Omental fat pad (tissue), 3 donors: ENCODE measurements at regions not wholly inside any gene's neighbourhood (a gene's known extent, or its start where the extent isn't known, plus 50 kb on each side); places are given as distances from the start of the nearest gene placed in this dataset.

Source experiments
- ATAC-seq: fragments of 150-250 bp; one replicate; pipeline ENCODE4 v1.9.1; 2016; ENCODE audit warnings: mild to moderate bottlenecking, moderate library complexity; ENCODE audit not compliant: low FRiP score
- DNase-seq: peaks from one replicate; pipeline ENCODE4 v3.0.0-alpha.2; 2019; ENCODE audit warnings: low spot score
- TF ChIP-seq, protein P1 (sequence below), 3 donors: fragments of 450-650 bp; IDR thresholded peaks; one replicate each; pipeline ENCODE4 v1.5.1; 2016 to 2017; ENCODE audit warnings: antibody characterized with exemption in 3 of 3, mild to moderate bottlenecking in 3 of 3, moderate library complexity in 2 of 3

DNA sequence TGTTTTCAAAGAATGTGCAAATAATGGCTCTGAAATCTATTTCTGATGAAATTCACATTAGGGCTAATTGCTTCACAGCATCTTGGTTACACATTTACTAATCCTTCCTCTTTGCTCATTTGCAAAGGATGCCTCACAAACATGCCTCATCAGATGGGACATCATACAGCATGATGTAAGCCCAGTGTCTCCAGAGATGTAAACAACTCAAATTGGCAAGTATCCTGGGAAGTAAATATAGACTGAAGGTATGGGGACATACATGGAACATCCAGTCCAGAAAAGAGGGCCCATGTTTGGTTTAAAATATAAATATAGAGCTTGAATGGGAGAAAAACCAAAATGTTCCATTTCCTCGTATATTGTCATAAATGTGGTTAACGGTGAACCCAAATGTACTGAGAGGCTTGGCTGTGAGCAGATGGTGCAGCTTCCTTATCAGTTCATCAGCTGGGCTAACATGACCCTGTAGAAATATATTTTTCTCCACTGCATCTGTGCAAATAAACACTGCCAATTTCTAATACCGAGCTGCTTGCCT lies 142.9 kb upstream of the NUDT7 start:
- DNase-seq (no peak), ATAC-seq (no peak)
- TF ChIP-seq, protein P1, sequence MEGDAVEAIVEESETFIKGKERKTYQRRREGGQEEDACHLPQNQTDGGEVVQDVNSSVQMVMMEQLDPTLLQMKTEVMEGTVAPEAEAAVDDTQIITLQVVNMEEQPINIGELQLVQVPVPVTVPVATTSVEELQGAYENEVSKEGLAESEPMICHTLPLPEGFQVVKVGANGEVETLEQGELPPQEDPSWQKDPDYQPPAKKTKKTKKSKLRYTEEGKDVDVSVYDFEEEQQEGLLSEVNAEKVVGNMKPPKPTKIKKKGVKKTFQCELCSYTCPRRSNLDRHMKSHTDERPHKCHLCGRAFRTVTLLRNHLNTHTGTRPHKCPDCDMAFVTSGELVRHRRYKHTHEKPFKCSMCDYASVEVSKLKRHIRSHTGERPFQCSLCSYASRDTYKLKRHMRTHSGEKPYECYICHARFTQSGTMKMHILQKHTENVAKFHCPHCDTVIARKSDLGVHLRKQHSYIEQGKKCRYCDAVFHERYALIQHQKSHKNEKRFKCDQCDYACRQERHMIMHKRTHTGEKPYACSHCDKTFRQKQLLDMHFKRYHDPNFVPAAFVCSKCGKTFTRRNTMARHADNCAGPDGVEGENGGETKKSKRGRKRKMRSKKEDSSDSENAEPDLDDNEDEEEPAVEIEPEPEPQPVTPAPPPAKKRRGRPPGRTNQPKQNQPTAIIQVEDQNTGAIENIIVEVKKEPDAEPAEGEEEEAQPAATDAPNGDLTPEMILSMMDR (IDR thresholded peaks at IDR 0.05), result no peak

DNA sequence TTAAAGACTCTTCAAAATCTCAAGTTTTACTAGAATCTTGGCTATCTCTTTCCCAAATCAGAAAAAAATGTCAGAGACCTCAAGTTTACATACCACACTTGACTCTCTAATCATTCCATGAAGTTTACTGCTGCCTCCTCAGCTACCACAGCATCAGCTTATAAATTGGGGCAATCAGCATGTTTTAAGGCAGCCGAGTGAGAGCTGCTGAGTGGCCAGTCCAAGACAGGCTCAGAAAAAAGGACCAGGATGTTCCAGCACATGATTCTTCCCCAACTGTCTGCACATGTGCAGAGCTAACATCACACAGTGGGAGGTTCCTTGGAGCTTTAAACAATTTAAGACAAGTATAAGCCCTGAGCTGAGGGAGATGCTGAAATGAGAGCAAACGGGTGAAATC lies 140.6 kb upstream of the NUDT7 start:
- DNase-seq (no peak), ATAC-seq (no peak)
- TF ChIP-seq, protein P1 (IDR thresholded peaks at IDR 0.05), result no peak

DNA sequence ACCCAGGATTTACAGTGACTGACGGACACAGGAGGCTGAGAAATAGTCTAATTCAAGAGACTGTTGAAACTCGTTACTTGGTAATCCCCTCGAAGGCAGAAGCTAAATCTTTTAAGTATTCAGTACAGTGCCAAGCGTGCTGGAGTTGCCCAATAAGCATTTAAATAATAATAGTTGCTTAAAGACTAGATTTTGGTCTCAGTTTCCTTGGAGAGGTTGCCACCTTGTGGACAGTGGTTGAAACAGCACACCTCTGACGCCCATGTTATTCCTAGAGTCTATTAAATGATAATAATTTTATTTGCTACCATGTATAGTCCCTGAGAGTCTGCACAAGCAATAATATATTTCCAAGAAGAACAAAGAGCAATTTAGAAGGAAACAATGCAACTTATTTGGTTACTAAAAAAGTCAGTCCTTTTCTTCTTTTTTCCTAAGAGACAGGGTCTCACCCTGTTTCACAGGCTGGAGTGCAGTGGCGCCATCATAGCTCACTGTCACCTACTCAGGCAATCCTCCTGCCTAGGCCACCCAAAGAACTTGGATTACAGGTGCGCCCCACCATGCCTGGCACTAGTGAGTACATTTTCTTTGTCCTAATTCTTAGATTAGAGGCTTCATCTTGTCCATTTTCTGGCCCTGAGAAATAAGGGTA lies 138.0 kb upstream of the NUDT7 start:
- TF ChIP-seq, protein P1 (IDR thresholded peaks at IDR 0.05), result peak in 2 of 3 donors; percentile 18 to 74
- ATAC-seq (peak; percentile 52), DNase-seq (no peak)

DNA sequence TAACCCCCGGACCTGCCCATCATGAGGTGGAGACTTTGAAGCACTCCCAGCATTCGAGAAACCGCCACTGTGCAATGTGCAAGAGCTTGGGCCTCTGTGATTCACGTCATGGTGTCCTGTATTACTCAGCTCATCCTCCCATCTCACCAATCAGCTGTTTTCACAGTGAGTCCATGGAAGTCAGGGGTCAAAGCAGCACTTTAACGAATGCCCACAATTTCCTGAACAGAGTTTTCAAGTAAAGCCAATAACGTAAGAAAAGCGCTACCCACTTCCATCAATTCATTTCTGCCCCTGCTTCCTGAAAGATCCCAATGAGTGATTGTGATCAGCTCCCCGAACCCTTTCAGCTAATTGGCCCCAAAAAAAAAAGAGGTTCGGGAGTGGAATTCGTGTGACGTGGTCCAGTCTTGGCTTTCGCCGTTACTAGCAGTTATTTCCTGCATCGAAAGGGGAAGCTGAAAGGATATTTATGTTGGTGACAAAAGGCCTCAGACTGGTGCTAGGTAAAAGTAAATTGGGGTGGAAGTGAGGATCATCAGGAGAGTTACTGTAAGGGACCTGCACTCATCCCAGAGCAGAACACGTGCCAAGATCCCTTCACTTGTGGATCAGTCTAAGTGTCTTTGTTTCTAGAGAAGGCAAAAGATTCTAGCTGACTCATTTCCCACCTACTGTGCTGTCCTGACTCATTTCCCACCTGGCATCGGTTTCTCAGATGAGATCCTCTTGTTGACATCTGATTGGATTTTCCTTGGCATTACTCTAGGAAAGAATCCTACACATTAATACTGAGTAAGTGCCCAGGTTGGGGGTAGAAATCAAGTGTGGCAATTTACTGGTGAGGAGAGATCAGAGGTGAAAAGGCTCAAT lies 136.7 kb upstream of the NUDT7 start:
- DNase-seq (no peak), ATAC-seq (peak; percentile 53)
- TF ChIP-seq, protein P1 (IDR thresholded peaks at IDR 0.05), result no peak

DNA sequence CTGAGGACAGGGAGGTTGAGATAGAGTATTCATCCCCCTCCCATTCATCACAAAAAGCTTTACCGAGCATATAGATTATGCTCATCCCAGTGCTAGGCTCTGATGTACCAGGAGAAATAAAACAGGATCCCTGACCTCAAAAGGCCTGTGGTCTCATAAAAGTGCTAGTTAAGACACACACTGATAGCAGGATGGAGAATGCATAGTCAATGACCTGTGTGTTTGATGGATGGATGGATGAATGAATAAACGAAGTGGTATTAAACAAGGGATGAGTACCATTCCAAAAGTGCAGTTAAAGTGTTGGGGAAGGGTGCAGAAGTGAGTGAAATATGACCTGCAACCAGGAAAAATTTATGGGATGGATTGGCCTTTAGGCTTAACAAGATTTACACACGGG lies 133.9 kb upstream of the NUDT7 start:
- ATAC-seq (no peak), DNase-seq (no peak)
- TF ChIP-seq, protein P1 (IDR thresholded peaks at IDR 0.05), result no peak

DNA sequence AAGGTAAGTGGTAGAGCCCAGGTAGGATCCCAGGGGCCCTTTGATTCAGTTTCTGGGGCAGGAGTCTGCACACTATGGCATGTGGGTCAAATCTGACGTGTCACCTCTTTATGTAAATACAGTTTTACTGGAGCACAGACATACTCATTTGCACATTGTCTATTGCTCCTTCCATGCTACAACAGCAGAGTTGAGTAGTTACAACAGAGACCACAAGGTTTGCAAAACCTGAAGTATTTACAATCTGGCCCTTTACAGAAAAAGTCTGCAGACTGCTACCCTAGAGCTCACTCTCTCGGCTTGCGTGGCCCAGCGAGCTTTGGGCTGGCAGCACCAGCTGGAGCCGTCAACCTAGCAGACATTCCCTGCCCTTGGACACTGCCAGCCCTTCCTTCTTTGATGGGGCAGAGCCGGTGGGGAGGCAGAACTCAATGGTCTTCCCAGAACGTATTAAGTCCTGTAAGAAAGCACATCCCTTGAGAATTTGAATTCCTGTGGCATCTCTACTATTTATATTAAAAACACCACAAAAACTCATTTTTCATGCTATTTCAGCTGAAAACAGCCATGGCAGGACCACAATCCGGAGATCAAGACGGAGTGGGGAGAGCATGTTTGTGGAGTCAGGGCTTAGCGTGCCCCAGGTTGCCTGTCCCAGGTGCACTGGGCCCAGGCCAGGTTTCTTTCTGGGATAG lies 133.1 kb upstream of the NUDT7 start:
- ATAC-seq, result no peak
- DNase-seq, result no peak
- TF ChIP-seq, protein P1 (IDR thresholded peaks at IDR 0.05), result no peak
